GM19372 (cell line): ENCODE measurements at regions not wholly inside any gene's neighbourhood (a gene's known extent, or its start where the extent isn't known, plus 50 kb on each side); places are given as distances from the start of the nearest gene placed in this dataset.
"Not testable (repeated sequence)": the region's sequence is repeated elsewhere in the genome, so short reads cannot be mapped to it uniquely, and the experiment has no call there.

Experiments used
- ATAC-seq: cut with Tn5 transposase; IDR thresholded peaks from one replicate; pipeline ENCODE4 v1.9.1; 2021; ENCODE audit warnings: mild to moderate bottlenecking, low read depth, moderate library complexity; ENCODE audit not compliant: unreplicated experiment

GRCh38 chr6:26720663-26721218 is 61.2 kb upstream of the ZNF322 start:
- ATAC-seq, result not testable (repeated sequence)

DNA sequence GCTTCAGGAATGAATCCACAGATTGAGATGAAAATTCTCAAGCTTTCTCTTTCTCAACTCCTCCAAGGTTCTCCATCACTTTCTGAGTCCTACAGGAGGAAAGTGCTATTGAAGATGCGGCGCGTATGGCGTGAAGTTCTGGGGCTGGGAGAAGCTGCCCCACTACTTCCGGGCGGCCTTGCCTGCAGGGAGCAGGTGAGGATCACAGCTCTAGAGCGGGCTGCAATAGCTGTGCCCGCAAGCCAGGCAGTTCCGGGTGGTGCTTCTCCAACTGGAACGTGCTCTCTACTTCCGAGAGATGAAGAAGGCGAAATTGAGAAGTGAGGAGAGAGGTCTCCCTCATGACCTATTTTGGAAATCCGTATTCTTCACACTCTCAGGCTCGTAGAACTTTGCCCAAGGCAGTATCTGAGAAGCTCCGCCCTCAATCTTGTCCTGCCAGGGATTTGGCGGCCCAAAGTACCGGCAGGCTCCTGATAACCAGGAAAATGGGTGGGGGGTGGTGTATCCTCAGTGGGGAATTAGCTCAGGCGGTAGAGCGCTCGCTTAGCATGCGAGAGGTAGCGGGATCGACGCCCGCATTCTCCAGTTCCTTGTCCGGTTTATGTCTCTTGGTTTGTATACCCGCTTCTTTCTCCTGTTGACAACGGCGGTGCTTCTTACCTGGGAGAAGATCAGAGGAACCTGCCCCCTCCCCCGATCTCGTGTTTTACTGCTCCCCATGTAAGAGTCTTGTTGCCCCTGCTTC is 70.6 kb upstream of the ZNF322 start:
- ATAC-seq, result not testable (repeated sequence)

DNA sequence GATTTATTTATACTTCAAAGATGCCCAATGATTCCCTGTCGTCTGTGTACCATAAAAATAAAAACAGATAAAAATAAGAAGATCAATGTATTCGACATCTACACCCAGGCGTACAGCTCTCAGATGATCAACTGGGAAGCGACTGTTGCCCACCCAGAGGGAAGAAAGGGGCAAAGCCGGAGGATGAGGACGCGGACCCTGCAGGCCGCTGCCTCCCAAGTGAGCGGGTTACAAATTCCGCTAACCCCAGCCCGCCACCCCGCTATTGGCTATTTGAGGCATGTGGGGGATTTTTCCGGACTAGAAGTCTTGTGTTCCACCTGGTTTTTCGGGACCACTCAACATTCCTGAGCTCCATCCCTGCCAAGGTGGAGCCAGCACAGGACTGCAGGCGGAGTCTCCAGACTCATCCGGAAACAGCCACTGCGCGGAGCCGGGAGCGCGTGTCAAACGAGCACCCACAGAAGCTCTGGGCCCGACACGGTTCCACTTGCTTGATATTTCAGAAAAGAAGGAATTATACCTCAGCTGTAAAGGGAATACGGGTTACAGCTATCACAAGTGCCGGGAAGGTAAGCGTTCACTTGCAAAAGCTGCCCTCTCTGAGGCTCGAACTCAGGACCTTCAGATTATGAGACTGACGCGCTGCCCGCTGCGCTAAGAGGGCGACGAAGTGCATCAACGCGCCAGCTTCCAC is 75.4 kb upstream of the ZNF322 start:
- ATAC-seq, result not testable (repeated sequence)

DNA sequence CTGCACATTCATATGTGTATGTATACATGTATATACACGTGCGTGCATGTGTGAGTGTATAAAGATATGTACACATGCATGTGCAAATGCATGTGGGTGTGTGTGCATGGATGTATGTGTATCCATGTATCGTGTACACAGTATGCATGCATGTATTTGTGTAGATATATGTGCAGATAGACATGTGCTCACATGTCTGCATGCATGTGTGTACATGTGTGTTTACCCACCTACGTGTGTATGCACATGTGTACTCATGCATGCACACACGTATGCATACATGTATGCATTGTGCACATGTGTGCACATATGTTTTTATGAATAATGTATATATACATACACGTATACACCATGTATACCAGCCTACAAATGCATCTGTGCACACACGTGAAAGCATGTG is 80.3 kb upstream of the ZNF322 start:
- ATAC-seq, result no peak

DNA sequence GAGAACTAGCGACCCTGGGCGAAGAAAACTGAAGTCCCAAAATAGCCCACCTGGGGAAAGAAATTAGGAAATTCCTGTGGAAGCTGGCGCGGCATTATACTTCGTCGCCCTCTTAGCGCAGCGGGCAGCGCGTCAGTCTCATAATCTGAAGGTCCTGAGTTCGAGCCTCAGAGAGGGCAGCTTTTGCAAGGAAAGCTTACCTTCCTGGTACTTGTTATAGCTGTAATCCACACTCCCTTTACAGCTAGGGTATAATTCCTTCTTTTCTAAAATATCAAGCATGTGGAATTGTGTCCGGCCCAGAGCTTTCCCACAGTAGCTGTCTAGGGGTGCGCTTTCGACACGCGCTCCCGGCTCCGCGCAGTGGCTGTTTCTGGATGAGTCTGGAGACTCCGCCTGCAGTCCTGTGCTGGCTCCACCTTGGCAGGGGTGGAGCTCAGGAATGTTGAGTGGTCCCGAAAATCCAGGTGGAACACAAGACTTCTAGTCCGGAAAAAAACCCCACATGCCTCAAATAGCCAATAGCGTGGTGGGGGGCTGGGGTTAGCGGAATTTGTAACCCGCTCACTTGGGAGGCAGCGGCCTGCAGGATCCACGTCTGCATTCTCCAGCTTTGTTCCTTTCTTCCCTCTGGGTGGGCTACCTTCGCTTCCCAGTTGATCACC is 83.7 kb upstream of the ZNF322 start:
- ATAC-seq, result no peak

- ATAC-seq, result no peak
These were observed 84.6 kb upstream of the ZNF322 start for GRCh38 chr6:26743941-26744699.

- ATAC-seq, result not testable (repeated sequence)
These were observed 85.3 kb upstream of the ZNF322 start for GRCh38 chr6:26744837-26745282.

GRCh38 chr6:26745964-26746363 is 86.4 kb upstream of the ZNF322 start:
- not testable (repeated sequence) for ATAC-seq

GRCh38 chr6:26749126-26749758 is 89.7 kb upstream of the ZNF322 start:
- not testable (repeated sequence) for ATAC-seq

DNA sequence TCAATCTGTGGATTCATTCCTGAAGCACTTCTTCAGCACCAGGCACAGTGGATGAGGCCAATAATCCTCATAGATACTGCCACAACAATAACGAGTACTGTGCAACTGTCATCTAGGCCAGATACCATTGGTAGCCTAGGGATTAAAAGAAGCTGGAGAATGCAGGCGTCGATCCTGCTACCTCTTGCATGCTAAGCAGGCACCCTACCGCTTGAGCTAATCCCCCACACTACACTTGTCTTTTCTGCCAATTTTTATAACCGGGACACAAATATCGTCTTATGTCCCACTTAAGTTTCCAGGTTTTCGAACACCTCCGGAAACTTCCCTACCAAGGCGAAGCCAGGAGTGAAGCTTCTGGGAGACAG is 90.2 kb upstream of the ZNF322 start:
- not testable (repeated sequence) for ATAC-seq

DNA sequence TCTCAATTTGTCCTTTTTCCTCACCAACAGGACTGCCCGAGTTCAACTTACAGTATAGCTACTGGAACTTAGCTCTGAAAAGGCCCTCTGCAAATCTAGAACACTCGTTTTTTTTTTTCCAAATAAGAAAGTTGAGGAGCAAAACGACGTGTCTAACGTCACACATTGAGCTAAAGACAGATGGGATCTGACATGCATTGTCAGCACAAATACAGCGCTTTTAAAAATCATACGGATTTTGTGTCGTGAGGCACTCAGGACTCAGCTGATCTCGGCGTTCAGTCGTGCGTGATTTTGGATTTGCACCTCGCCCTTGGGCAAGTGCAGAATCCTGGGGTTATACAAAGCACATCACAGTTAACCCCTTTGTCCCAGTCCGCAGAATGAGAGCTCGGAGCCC is 94.7 kb upstream of the ZNF322 start:
- ATAC-seq, result no peak

- ATAC-seq, result not testable (repeated sequence)
These were observed 95.3 kb upstream of the ZNF322 start for GRCh38 chr6:26754801-26755200.

DNA sequence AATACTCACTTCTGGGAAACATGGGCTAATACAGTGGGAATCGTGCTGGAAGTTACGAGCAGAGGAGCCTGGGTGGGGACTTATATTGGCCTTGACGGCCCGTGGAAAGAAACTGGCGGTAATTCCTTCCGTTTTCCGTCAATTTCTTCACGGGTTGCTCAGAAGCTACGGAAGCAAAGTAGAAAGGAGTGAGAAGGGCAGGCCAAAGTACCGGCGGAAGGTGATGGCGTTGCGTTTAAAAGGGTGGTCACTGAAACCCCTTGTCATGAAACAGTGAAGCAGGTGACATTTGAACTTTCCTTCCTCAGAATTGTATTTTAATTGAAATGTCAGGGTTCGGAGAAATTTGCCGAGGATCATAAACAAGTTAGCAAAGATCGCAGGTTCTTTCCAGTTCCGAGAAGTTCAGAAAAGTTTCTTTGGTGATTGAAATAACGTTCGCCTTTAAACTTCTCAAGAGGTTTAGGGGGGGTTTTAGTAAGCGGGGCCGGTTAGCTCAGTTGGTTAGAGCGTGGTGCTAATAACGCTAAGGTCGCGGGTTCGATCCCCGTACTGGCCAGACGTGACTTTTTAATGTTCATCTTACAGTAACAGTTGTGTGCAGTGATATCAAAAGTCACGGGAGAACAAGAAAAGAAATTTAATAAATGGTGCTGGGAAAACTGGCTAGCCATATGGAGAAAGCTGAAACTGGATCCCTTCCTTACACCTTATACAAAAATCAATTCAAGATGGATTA is 96.7 kb upstream of the ZNF322 start:
- ATAC-seq, result not testable (repeated sequence)

DNA sequence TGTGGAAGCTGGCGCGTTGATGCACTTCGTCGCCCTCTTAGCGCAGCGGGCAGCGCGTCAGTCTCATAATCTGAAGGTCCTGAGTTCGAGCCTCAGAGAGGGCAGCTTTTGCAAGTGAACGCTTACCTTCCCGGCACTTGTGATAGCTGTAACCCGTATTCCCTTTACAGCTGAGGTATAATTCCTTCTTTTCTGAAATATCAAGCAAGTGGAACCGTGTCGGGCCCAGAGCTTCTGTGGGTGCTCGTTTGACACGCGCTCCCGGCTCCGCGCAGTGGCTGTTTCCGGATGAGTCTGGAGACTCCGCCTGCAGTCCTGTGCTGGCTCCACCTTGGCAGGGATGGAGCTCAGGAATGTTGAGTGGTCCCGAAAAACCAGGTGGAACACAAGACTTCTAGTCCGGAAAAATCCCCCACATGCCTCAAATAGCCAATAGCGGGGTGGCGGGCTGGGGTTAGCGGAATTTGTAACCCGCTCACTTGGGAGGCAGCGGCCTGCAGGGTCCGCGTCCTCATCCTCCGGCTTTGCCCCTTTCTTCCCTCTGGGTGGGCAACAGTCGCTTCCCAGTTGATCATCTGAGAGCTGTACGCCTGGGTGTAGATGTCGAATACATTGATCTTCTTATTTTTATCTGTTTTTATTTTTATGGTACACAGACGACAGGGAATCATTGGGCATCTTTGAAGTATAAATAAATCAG is 106.8 kb upstream of the ZNF322 start:
- not testable (repeated sequence) for ATAC-seq

DNA sequence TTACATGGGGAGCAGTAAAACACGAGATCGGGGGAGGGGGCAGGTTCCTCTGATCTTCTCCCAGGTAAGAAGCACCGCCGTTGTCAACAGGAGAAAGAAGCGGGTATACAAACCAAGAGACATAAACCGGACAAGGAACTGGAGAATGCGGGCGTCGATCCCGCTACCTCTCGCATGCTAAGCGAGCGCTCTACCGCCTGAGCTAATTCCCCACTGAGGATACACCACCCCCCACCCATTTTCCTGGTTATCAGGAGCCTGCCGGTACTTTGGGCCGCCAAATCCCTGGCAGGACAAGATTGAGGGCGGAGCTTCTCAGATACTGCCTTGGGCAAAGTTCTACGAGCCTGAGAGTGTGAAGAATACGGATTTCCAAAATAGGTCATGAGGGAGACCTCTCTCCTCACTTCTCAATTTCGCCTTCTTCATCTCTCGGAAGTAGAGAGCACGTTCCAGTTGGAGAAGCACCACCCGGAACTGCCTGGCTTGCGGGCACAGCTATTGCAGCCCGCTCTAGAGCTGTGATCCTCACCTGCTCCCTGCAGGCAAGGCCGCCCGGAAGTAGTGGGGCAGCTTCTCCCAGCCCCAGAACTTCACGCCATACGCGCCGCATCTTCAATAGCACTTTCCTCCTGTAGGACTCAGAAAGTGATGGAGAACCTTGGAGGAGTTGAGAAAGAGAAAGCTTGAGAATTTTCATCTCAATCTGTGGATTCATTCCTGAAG is 111.6 kb upstream of the ZNF322 start:
- ATAC-seq, result not testable (repeated sequence)

DNA sequence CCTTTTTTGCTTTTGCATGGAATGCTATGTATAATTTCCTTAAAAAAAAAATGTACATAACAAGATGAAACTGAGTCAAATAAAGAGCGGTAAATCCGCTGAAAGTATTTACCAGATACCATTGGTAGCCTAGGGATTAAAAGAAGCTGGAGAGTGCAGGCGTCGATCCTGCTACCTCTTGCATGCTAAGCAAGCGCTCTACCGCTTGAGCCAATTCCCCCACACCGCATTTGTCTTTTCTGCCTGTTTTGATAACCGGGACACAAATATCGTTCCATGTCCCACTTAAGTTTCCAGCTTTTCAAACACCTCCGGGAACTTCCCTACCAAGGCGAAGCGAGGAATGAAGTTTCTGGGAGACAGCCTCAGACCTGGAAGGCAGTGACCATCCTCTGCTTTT is 113.9 kb upstream of the ZNF322 start:
- not testable (repeated sequence) for ATAC-seq

DNA sequence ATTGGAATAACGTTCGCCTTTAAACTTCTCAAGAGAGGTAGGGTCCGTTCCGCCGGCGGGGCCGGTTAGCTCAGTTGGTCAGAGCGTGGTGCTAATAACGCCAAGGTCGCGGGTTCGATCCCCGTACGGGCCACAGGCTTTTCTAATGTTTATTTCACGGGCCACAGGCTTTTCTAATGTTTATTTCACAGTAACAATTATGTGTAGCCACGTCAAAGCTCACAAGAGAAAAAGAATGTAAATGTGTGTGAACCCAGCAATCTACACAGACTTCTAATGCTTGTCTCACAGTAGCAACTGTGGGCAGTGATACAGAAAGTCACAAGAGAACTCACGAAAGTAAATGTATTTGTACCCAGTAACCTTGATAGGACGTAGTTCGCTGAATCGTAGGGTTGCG is 121.0 kb upstream of the ZNF322 start:
- not testable (repeated sequence) for ATAC-seq
